Fibroblast of lung (primary cell): ENCODE measurements at regions not wholly inside any gene's neighbourhood (a gene's known extent, or its start where the extent isn't known, plus 50 kb on each side); places are given as distances from the start of the nearest gene placed in this dataset.

Experiments used
- CTCF ChIP-seq, 2 donors: IDR thresholded peaks in 1 of 2; conservative IDR thresholded peaks in 1 of 2; 1 replicate in 1 of 2; 2 replicates in 1 of 2; pipeline ENCODE4 v1.5.1; 2011 to 2012; ENCODE audit warnings: low read length in 2 of 2, control low read depth in 1 of 2, inconsistent platforms in 1 of 2, low read depth in 1 of 2, mild to moderate bottlenecking in 1 of 2
- EZH2 ChIP-seq: IDR thresholded peaks from 2 replicates; pipeline ENCODE4 v1.5.1; 2012; ENCODE audit warnings: low read length, control low read depth, mild to moderate bottlenecking; ENCODE audit errors: missing control alignments

DNA sequence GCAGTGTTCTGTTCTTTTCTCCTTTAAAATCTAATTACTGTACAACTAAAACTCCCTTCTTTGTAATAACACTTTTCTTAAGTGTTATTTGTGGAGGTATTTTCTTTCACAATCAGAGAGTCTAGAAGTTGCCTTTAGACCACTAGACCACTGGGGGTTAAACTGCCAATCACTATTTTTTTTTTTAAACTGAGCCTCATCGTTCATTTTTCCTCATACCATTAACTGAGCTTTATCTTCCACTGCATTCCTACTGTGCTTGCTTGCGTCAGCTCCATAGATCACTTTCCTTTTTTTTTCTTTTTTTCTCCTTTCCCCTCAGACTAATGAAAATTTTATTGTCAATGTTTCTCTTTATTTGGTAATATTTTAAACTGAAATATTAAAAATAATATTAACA, 310.6 kb downstream of the PDHA2 start:
- TF ChIP-seq CTCF (conservative IDR thresholded peaks at IDR 0.05 in 1 of 2, IDR thresholded peaks at IDR 0.05 in 1 of 2; ENCODE audit: low read depth in 1 of 2, low read length in 2 of 2) (no peak), EZH2 (no peak)
